ENCODE measurements at regions not wholly inside any gene's neighbourhood (a gene's known extent, or its start where the extent isn't known, plus 50 kb on each side); places are given as distances from the start of the nearest gene placed in this dataset.

DNA sequence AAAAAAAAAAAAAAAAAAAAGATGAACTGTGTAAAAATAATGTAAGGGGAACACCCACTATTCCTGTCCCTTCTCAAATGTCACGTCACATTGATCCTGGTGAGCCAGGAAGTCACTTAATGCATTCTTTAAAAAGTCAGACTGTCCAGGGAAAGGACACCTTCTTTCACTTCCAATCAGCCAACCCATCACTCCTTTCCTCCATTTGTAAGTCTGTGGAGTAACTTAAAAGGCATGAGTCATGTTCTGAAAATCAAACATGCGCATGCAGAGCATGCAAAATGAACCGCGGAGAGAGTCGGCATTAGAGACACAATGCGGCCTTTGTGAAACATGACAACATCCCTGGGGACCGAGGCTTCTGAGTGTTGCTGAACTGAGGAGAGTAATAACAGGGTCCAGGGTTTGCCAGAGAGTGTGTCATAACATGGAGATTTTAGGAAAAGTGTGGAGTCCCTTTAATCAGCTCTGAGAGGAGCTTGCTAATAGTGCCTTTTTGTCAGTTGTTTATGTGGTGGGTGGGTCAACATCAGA, 77.6 kb upstream of the SEMA6A start (continued):
- TF ChIP-seq, protein P1, sequence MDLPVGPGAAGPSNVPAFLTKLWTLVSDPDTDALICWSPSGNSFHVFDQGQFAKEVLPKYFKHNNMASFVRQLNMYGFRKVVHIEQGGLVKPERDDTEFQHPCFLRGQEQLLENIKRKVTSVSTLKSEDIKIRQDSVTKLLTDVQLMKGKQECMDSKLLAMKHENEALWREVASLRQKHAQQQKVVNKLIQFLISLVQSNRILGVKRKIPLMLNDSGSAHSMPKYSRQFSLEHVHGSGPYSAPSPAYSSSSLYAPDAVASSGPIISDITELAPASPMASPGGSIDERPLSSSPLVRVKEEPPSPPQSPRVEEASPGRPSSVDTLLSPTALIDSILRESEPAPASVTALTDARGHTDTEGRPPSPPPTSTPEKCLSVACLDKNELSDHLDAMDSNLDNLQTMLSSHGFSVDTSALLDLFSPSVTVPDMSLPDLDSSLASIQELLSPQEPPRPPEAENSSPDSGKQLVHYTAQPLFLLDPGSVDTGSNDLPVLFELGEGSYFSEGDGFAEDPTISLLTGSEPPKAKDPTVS (IDR thresholded peaks at IDR 0.05; ENCODE audit: low read depth, low read length), result no peak
- TF ChIP-seq ATF7 (IDR thresholded peaks at IDR 0.05; ENCODE audit: low read depth) (peak; percentile 97), HDAC2 (IDR thresholded peaks at IDR 0.05) (no peak), MTA2 (IDR thresholded peaks at IDR 0.05; ENCODE audit: low read depth) (peak; percentile 82), ZNF384 (IDR thresholded peaks at IDR 0.05; ENCODE audit: borderline replicate concordance, low read depth, low read length) (peak; percentile 91), MEF2A (IDR thresholded peaks at IDR 0.05; ENCODE audit: insufficient read depth, low read depth, low read length) (0 out of 2 replicates have a peak, but pooled peaks have one; percentile 12), BCL11A (IDR thresholded peaks at IDR 0.05; ENCODE audit: low read depth, low read length) (peak; percentile 81), RCOR1 (conservative IDR thresholded peaks at IDR 0.05; ENCODE audit: low read depth, low read length) (no peak), MXI1 (IDR thresholded peaks at IDR 0.05; ENCODE audit: low read depth, low read length) (no peak; the same call in none of the 2 replicates)
- TF ChIP-seq, protein P2, sequence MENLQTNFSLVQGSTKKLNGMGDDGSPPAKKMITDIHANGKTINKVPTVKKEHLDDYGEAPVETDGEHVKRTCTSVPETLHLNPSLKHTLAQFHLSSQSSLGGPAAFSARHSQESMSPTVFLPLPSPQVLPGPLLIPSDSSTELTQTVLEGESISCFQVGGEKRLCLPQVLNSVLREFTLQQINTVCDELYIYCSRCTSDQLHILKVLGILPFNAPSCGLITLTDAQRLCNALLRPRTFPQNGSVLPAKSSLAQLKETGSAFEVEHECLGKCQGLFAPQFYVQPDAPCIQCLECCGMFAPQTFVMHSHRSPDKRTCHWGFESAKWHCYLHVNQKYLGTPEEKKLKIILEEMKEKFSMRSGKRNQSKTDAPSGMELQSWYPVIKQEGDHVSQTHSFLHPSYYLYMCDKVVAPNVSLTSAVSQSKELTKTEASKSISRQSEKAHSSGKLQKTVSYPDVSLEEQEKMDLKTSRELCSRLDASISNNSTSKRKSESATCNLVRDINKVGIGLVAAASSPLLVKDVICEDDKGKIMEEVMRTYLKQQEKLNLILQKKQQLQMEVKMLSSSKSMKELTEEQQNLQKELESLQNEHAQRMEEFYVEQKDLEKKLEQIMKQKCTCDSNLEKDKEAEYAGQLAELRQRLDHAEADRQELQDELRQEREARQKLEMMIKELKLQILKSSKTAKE (IDR thresholded peaks at IDR 0.05; ENCODE audit: low read depth, poor library complexity, severe bottlenecking), result peak; percentile 89
- TF ChIP-seq, protein P3, sequence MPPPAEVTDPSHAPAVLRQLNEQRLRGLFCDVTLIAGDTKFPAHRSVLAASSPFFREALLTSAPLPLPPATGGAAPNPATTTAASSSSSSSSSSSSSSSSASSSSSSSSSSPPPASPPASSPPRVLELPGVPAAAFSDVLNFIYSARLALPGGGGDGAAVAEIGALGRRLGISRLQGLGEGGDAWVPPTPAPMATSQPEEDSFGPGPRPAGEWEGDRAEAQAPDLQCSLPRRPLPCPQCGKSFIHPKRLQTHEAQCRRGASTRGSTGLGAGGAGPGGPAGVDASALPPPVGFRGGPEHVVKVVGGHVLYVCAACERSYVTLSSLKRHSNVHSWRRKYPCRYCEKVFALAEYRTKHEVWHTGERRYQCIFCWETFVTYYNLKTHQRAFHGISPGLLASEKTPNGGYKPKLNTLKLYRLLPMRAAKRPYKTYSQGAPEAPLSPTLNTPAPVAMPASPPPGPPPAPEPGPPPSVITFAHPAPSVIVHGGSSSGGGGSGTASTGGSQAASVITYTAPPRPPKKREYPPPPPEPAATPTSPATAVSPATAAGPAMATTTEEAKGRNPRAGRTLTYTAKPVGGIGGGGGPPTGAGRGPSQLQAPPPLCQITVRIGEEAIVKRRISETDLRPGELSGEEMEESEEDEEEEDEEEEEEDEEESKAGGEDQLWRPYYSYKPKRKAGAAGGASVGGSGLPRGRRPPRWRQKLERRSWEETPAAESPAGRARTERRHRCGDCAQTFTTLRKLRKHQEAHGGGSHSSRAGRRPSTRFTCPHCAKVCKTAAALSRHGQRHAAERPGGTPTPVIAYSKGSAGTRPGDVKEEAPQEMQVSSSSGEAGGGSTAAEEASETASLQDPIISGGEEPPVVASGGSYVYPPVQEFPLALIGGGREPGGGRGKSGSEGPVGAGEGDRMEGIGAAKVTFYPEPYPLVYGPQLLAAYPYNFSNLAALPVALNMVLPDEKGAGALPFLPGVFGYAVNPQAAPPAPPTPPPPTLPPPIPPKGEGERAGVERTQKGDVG (CRISPR knock-in tag; IDR thresholded peaks at IDR 0.05), result no peak
- TF ChIP-seq, protein P4, sequence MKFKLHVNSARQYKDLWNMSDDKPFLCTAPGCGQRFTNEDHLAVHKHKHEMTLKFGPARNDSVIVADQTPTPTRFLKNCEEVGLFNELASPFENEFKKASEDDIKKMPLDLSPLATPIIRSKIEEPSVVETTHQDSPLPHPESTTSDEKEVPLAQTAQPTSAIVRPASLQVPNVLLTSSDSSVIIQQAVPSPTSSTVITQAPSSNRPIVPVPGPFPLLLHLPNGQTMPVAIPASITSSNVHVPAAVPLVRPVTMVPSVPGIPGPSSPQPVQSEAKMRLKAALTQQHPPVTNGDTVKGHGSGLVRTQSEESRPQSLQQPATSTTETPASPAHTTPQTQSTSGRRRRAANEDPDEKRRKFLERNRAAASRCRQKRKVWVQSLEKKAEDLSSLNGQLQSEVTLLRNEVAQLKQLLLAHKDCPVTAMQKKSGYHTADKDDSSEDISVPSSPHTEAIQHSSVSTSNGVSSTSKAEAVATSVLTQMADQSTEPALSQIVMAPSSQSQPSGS (IDR thresholded peaks at IDR 0.05; ENCODE audit: low read length), result peak; percentile 81
- TF ChIP-seq, protein P5, sequence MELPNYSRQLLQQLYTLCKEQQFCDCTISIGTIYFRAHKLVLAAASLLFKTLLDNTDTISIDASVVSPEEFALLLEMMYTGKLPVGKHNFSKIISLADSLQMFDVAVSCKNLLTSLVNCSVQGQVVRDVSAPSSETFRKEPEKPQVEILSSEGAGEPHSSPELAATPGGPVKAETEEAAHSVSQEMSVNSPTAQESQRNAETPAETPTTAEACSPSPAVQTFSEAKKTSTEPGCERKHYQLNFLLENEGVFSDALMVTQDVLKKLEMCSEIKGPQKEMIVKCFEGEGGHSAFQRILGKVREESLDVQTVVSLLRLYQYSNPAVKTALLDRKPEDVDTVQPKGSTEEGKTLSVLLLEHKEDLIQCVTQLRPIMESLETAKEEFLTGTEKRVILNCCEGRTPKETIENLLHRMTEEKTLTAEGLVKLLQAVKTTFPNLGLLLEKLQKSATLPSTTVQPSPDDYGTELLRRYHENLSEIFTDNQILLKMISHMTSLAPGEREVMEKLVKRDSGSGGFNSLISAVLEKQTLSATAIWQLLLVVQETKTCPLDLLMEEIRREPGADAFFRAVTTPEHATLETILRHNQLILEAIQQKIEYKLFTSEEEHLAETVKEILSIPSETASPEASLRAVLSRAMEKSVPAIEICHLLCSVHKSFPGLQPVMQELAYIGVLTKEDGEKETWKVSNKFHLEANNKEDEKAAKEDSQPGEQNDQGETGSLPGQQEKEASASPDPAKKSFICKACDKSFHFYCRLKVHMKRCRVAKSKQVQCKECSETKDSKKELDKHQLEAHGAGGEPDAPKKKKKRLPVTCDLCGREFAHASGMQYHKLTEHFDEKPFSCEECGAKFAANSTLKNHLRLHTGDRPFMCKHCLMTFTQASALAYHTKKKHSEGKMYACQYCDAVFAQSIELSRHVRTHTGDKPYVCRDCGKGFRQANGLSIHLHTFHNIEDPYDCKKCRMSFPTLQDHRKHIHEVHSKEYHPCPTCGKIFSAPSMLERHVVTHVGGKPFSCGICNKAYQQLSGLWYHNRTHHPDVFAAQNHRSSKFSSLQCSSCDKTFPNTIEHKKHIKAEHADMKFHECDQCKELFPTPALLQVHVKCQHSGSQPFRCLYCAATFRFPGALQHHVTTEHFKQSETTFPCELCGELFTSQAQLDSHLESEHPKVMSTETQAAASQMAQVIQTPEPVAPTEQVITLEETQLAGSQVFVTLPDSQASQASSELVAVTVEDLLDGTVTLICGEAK (IDR thresholded peaks at IDR 0.05; ENCODE audit: borderline replicate concordance), result no peak
- TF ChIP-seq, protein P6, sequence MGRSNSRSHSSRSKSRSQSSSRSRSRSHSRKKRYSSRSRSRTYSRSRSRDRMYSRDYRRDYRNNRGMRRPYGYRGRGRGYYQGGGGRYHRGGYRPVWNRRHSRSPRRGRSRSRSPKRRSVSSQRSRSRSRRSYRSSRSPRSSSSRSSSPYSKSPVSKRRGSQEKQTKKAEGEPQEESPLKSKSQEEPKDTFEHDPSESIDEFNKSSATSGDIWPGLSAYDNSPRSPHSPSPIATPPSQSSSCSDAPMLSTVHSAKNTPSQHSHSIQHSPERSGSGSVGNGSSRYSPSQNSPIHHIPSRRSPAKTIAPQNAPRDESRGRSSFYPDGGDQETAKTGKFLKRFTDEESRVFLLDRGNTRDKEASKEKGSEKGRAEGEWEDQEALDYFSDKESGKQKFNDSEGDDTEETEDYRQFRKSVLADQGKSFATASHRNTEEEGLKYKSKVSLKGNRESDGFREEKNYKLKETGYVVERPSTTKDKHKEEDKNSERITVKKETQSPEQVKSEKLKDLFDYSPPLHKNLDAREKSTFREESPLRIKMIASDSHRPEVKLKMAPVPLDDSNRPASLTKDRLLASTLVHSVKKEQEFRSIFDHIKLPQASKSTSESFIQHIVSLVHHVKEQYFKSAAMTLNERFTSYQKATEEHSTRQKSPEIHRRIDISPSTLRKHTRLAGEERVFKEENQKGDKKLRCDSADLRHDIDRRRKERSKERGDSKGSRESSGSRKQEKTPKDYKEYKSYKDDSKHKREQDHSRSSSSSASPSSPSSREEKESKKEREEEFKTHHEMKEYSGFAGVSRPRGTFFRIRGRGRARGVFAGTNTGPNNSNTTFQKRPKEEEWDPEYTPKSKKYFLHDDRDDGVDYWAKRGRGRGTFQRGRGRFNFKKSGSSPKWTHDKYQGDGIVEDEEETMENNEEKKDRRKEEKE (IDR thresholded peaks at IDR 0.05), result no peak

Measured in GM12878 (cell line).